GM23338 (cell line): ENCODE measurements at regions not wholly inside any gene's neighbourhood (a gene's known extent, or its start where the extent isn't known, plus 50 kb on each side); places are given as distances from the start of the nearest gene placed in this dataset.

Source experiments
- ATAC-seq: fragments of 200-7000 bp; cut with Tn5 transposase; 3 replicates; pipeline ENCODE4 v1.9.1; 2020
- DNase-seq: peaks from one replicate; pipeline ENCODE4 v3.0.0-alpha.2; 2015; ENCODE audit warnings: low spot score
- H2AFZ ChIP-seq: fragments of 200-600 bp; sonication (generic); 2 replicates; pipeline ENCODE4 v1.8.0; 2016; ENCODE audit warnings: antibody characterized with exemption, mild to moderate bottlenecking, moderate library complexity
- H3F3A ChIP-seq: fragments of 200-600 bp; sonication (generic); replicated peaks from 2 replicates; pipeline ENCODE4 v1.8.0; 2017; ENCODE audit warnings: antibody characterized with exemption, mixed run types, low read depth
- H3K27ac ChIP-seq: fragments of 200-600 bp; sonication (generic); 2 replicates; pipeline ENCODE4 v1.6.1; 2016; ENCODE audit warnings: low read depth
- H3K27me3 ChIP-seq: fragments of 200-600 bp; sonication (generic); 2 replicates; pipeline ENCODE4 v1.8.0; 2016; ENCODE audit warnings: mild to moderate bottlenecking, mixed run types, moderate library complexity; ENCODE audit not compliant: insufficient read depth
- H3K36me3 ChIP-seq: fragments of 200-600 bp; sonication (generic); 2 replicates; pipeline ENCODE4 v1.8.0; 2016; ENCODE audit warnings: mild to moderate bottlenecking; ENCODE audit not compliant: insufficient read depth
- H3K4me1 ChIP-seq: fragments of 200-600 bp; sonication (generic); 2 replicates; pipeline ENCODE4 v1.8.0; 2016; ENCODE audit warnings: mild to moderate bottlenecking, moderate library complexity; ENCODE audit not compliant: insufficient read depth
- H3K4me2 ChIP-seq: fragments of 200-600 bp; sonication (generic); 2 replicates; pipeline ENCODE4 v1.7.1; 2017; ENCODE audit warnings: mixed run types
- H3K4me3 ChIP-seq: fragments of 200-600 bp; sonication (generic); 2 replicates; pipeline ENCODE4 v1.6.1; 2016; ENCODE audit warnings: mixed run types
- H3K79me2 ChIP-seq: fragments of 200-600 bp; sonication (generic); replicated peaks from 2 replicates; pipeline ENCODE4 v1.8.0; 2017; ENCODE audit warnings: mild to moderate bottlenecking; ENCODE audit not compliant: insufficient read depth
- H3K9me2 ChIP-seq: fragments of 200-600 bp; sonication (generic); 2 replicates; pipeline ENCODE4 v1.8.0; 2017; ENCODE audit not compliant: insufficient read depth
- H4K20me1 ChIP-seq: fragments of 200-600 bp; sonication (generic); replicated peaks from 2 replicates; pipeline ENCODE4 v1.8.0; 2017; ENCODE audit warnings: mild to moderate bottlenecking; ENCODE audit not compliant: insufficient read depth
- H3K27ac Mint-ChIP-seq: 2 replicates; pipeline ENCODE4 v1.8.0; 2020; ENCODE audit warnings: inconsistent platforms, mild to moderate bottlenecking, moderate library complexity, mixed read lengths
- H3K27me3 Mint-ChIP-seq: 3 replicates; pipeline ENCODE4 v1.8.0; 2022; ENCODE audit warnings: low read depth, mild to moderate bottlenecking, moderate library complexity, mixed read lengths, inconsistent platforms; ENCODE audit not compliant: insufficient read depth, poor library complexity
- H3K36me3 Mint-ChIP-seq: 3 replicates; pipeline ENCODE4 v1.8.0; 2021; ENCODE audit warnings: low read depth, mild to moderate bottlenecking, inconsistent platforms, moderate library complexity, mixed read lengths
- H3K4me1 Mint-ChIP-seq: 3 replicates; pipeline ENCODE4 v1.8.0; 2020; ENCODE audit warnings: mild to moderate bottlenecking, inconsistent platforms, mixed read lengths
- H3K4me3 Mint-ChIP-seq: 3 replicates; pipeline ENCODE4 v1.8.0; 2021; ENCODE audit warnings: moderate library complexity, mild to moderate bottlenecking, inconsistent platforms, mixed read lengths
- H3K9me3 Mint-ChIP-seq: 3 replicates; pipeline ENCODE4 v1.8.0; 2020; ENCODE audit warnings: moderate library complexity, mild to moderate bottlenecking, inconsistent platforms, mixed read lengths
- CREB1 ChIP-seq: fragments of 250-450 bp; sonication (Bioruptor Pico); IDR thresholded peaks from 2 replicates; pipeline ENCODE4 v1.5.0; 2020; ENCODE audit warnings: low read depth, mild to moderate bottlenecking, moderate library complexity
- CTCF ChIP-seq, 2 experiments: fragments of 200-600 bp in 1 of 2; sonication (generic) in 1 of 2; conservative IDR thresholded peaks; 2 replicates each; pipeline versions ENCODE4 v1.5.1 to v1.6.1; 2016 to 2017; ENCODE audit warnings: antibody characterized with exemption in 2 of 2, low read depth in 2 of 2, mild to moderate bottlenecking in 2 of 2, moderate library complexity in 1 of 2
- ETS1 ChIP-seq: IDR thresholded peaks from 2 replicates; pipeline ENCODE4 v1.6.1; 2016; ENCODE audit warnings: antibody characterized with exemption
- EZH2 ChIP-seq: fragments of 200-600 bp; sonication (generic); IDR thresholded peaks from one replicate; pipeline ENCODE4 v1.8.0; 2017; ENCODE audit warnings: antibody characterized with exemption, mild to moderate bottlenecking, low read depth; ENCODE audit not compliant: unreplicated experiment
- JUNB ChIP-seq: IDR thresholded peaks from one replicate; pipeline ENCODE4 v1.6.1; 2016; ENCODE audit warnings: antibody characterized with exemption; ENCODE audit not compliant: unreplicated experiment
- POLR2AphosphoS5 ChIP-seq: IDR thresholded peaks from 2 replicates; pipeline ENCODE4 v1.6.1; 2016; ENCODE audit warnings: antibody characterized with exemption, low read depth
- STAT1 ChIP-seq: IDR thresholded peaks from one replicate; pipeline ENCODE4 v1.6.1; 2016; ENCODE audit warnings: antibody characterized with exemption; ENCODE audit not compliant: unreplicated experiment
- ZNF114 ChIP-seq: fragments of 250-450 bp; sonication (Bioruptor Pico); IDR thresholded peaks from 2 replicates; pipeline ENCODE4 v1.5.0; 2020; ENCODE audit warnings: mild to moderate bottlenecking, moderate library complexity
- ZNF331 ChIP-seq: fragments of 250-450 bp; sonication (Bioruptor Pico); IDR thresholded peaks from 2 replicates; pipeline ENCODE4 v1.5.0; 2020; ENCODE audit warnings: low read depth, mild to moderate bottlenecking, moderate library complexity
- ZNF462 ChIP-seq: fragments of 250-450 bp; sonication (Bioruptor Pico); IDR thresholded peaks from 2 replicates; pipeline ENCODE4 v1.5.0; 2020; ENCODE audit warnings: mild to moderate bottlenecking, moderate library complexity

- H3K27me3 Mint-ChIP-seq, result no peaks in the 10 kb centered on the region
- no peaks in the 10 kb centered on the region for H3K27me3 ChIP-seq
Observed at GRCh38 chr5:86554638-86555037, 63.1 kb upstream of the COX7C start.

More at GRCh38 chr5:86554638-86555037, 63.1 kb upstream of the COX7C start:
- Mint-ChIP-seq H3K36me3 (no peaks in the 10 kb centered on the region), H3K4me3 (no peak overlapping the region), H3K4me1 (peaks cover 9% of the 10 kb centered on the region; the same call in 2 of the 3 replicates), H3K9me3 (no peaks in the 10 kb centered on the region), H3K27ac (no peak overlapping the region)
- TF ChIP-seq ETS1, result no peak
- TF ChIP-seq POLR2AphosphoS5, result no peak
- no peak for TF ChIP-seq JUNB
- TF ChIP-seq STAT1, result no peak
- no peak for TF ChIP-seq ZNF114 (CRISPR knock-in tag)
- no peak for TF ChIP-seq EZH2
- no peak for TF ChIP-seq ZNF462 (CRISPR knock-in tag)
- no peak for TF ChIP-seq CREB1 (CRISPR knock-in tag)
- TF ChIP-seq ZNF331 (CRISPR knock-in tag), result no peak
- TF ChIP-seq CTCF (conservative IDR thresholded peaks at IDR 0.05; ENCODE audit: low read depth in 2 of 2), result no peak
- Histone ChIP-seq H4K20me1 (no peaks in the 10 kb centered on the region), H3K79me2 (no peaks in the 10 kb centered on the region), H3K36me3 (no peaks in the 10 kb centered on the region), H2AFZ (no peak overlapping the region), H3F3A (no peaks in the 10 kb centered on the region), H3K27ac (no peak overlapping the region), H3K4me2 (no peak overlapping the region), H3K4me3 (no peak overlapping the region), H3K4me1 (peaks cover 10% of the 10 kb centered on the region), H3K9me2 (no peaks in the 10 kb centered on the region)
- no peak for ATAC-seq
- no peak for DNase-seq
